ENCODE measurements at regions not wholly inside any gene's neighbourhood (a gene's known extent, or its start where the extent isn't known, plus 50 kb on each side); places are given as distances from the start of the nearest gene placed in this dataset.

- peaks cover 8 to 11% of the 10 kb centered on the region in 2 experiments; a peak in 4 of 5 replicates for H3K9me3 Mint-ChIP-seq
- Histone ChIP-seq H3K9ac (ENCODE audit: extremely low read depth, insufficient read length, low read length) (no peak overlapping the region), H2BK12ac (ENCODE audit: insufficient read length, low read depth, low read length) (no peak overlapping the region)
Observed at GRCh38 chr6:71127374-71127773, 161.2 kb upstream of the OGFRL1 start.

More at GRCh38 chr6:71127374-71127773, 161.2 kb upstream of the OGFRL1 start:
- H4K8ac ChIP-seq (replicated peaks; ENCODE audit: insufficient read length, low read depth, low read length) = no peak overlapping the region
- H2BK5ac ChIP-seq (ENCODE audit: insufficient read length, low read length) = no peak overlapping the region
- Mint-ChIP-seq H3K4me1 (peaks cover 12 to 15% of the 10 kb centered on the region in 2 experiments), H3K27ac (no peak overlapping the region), H3K27me3 (ENCODE audit: low read depth) (no peaks in the 10 kb centered on the region), H3K4me3 (no peak overlapping the region), H3K36me3 (ENCODE audit: insufficient read depth in 1 of 3, low read depth in 3 of 3) (peaks cover 0 to 12% (median 5%) of the 10 kb centered on the region in 3 experiments; a peak in 4 of 7 replicates)
- WGBS (ENCODE audit: extremely low coverage, insufficient read length, low lambda C conversion rate) = no CpG with 5 or more reads among the region's 3 CpGs
- no peak overlapping the region for H3K23ac ChIP-seq (ENCODE audit: insufficient read length, low read depth, low read length)
- no peak overlapping the region for H4K91ac ChIP-seq (ENCODE audit: insufficient read length, low read depth, low read length)
- no peak overlapping the region for H3K18ac ChIP-seq (ENCODE audit: insufficient read length, low read depth, low read length)
- no peak overlapping the region for H3K27ac ChIP-seq (ENCODE audit: insufficient read length, low read depth, low read length)
- no peaks in the 10 kb centered on the region for H3K23me2 ChIP-seq (ENCODE audit: insufficient read length, low read depth, low read length, poor library complexity, severe bottlenecking)
- no peaks in the 10 kb centered on the region for H3K79me2 ChIP-seq (ENCODE audit: insufficient read depth, low read length)
- H3K4ac ChIP-seq (ENCODE audit: low read depth, low read length) = no peak overlapping the region
- no peak overlapping the region for H3T11ph ChIP-seq (ENCODE audit: low read length)
- no peak overlapping the region for H2AFZ ChIP-seq (ENCODE audit: low read length)
- H3K27me3 ChIP-seq (ENCODE audit: insufficient read depth, low read length) = no peaks in the 10 kb centered on the region
- no peaks in the 10 kb centered on the region for H3K9me3 ChIP-seq (ENCODE audit: control insufficient read depth, low read depth, low read length)
- H3K56ac ChIP-seq (ENCODE audit: insufficient read length, low read depth, low read length) = no peak overlapping the region
- no peak overlapping the region for H2AK5ac ChIP-seq (ENCODE audit: insufficient read length, low read length)
- no peaks in the 10 kb centered on the region for H3K79me1 ChIP-seq (ENCODE audit: insufficient read depth, low read depth, low read length, poor library complexity, severe bottlenecking)
- H3K4me2 ChIP-seq (ENCODE audit: insufficient read depth, insufficient read length, low read length) = no peak overlapping the region
- H2BK120ac ChIP-seq (ENCODE audit: low read depth, low read length, poor library complexity, severe bottlenecking) = no peak overlapping the region
- no peak for TF ChIP-seq CTCF (conservative IDR thresholded peaks at IDR 0.05)
- no peak overlapping the region for H2BK15ac ChIP-seq (ENCODE audit: low read depth, low read length)
- H4K5ac ChIP-seq (ENCODE audit: insufficient read length, low read depth, low read length) = no peak overlapping the region
- H3K14ac ChIP-seq (ENCODE audit: insufficient read depth, low read length) = no peak overlapping the region
- H3K4me1 ChIP-seq (ENCODE audit: insufficient read depth, low read length) = peaks cover 4% of the 10 kb centered on the region; the same call in 1 of the 2 replicates
- no peak overlapping the region for H2BK20ac ChIP-seq (ENCODE audit: low read depth, low read length, poor library complexity, severe bottlenecking)
- DNase-seq = no peak
- no peaks in the 10 kb centered on the region for H4K20me1 ChIP-seq (ENCODE audit: control insufficient read depth, insufficient read depth, insufficient read length)
